ENCODE measurements at regions not wholly inside any gene's neighbourhood (a gene's known extent, or its start where the extent isn't known, plus 50 kb on each side); places are given as distances from the start of the nearest gene placed in this dataset.

DNA sequence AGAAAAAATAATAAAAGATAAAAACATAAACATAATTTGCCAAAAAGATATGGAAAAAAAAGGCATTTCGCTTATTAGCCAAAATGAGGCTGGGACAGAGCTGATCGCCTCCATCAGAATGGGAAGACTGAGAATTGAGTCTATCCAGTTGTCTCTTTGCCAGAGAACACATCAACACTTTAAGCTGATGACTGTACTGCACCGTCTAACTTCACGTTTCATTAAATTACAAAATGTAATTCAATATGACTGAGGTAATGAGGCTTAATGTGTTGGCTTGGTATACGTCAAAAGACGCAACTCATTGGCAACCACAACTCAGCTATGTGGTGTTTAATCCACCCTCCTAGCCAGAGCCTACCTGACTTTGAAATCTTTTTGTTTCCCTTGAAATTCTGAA is 462.7 kb upstream of the CD180 start:
- Histone ChIP-seq H3K36me3 (replicated peaks in 1 of 2; ENCODE audit: control extremely low read depth in 1 of 2, control insufficient read depth in 1 of 2, extremely low read depth in 1 of 2, insufficient read depth in 2 of 2, low read length in 1 of 2) (no peaks in the 10 kb centered on the region), H3K4me1 (ENCODE audit: control insufficient read depth in 2 of 2, insufficient read depth in 2 of 2, low read length in 2 of 2) (no peaks in the 10 kb centered on the region), H2AFZ (ENCODE audit: insufficient read depth, low read depth, low read length, poor library complexity, severe bottlenecking) (no peak overlapping the region), H4K20me1 (ENCODE audit: control insufficient read depth, insufficient read depth, low read length, poor library complexity, severe bottlenecking) (no peaks in the 10 kb centered on the region), H3K27ac (ENCODE audit: low read length in 2 of 2) (no peak overlapping the region), H3K27me3 (replicated peaks in 1 of 4; ENCODE audit: control extremely low read depth in 1 of 4, control insufficient read depth in 3 of 4, insufficient read depth in 4 of 4, low read length in 3 of 4) (no peaks in the 10 kb centered on the region), H3K9me3 (ENCODE audit: control extremely low read depth in 1 of 3, control insufficient read depth in 2 of 3, insufficient read depth in 1 of 3, low read length in 2 of 3) (no peaks in the 10 kb centered on the region), H3K79me2 (ENCODE audit: control insufficient read depth, insufficient read depth, low read length) (no peaks in the 10 kb centered on the region), H3K4me2 (replicated peaks; ENCODE audit: low read depth, low read length, poor library complexity, severe bottlenecking) (no peak overlapping the region), H3K4me3 (ENCODE audit: control extremely low read depth in 1 of 5, extremely low read depth in 1 of 5, insufficient read depth in 1 of 5, low read depth in 2 of 5, low read length in 4 of 5) (no peak overlapping the region), H3K9ac (ENCODE audit: low read length) (no peak overlapping the region)
- Mint-ChIP-seq H3K27me3 (no peaks in the 10 kb centered on the region), H3K27ac (no peak overlapping the region), H3K4me1 (no peaks in the 10 kb centered on the region), H3K9me3 (ENCODE audit: insufficient read depth) (peaks cover 5% of the 10 kb centered on the region), H3K4me3 (no peak overlapping the region)
- WGBS (ENCODE audit: insufficient coverage): 100% methylated on average over 1 of the region's 6 CpGs
- ATAC-seq (ENCODE audit: low read depth) (no peak), DNase-seq (no peak)
- intact Hi-C loops (cut with micrococcal nuclease): no loop called here
- TF ChIP-seq, protein P1, sequence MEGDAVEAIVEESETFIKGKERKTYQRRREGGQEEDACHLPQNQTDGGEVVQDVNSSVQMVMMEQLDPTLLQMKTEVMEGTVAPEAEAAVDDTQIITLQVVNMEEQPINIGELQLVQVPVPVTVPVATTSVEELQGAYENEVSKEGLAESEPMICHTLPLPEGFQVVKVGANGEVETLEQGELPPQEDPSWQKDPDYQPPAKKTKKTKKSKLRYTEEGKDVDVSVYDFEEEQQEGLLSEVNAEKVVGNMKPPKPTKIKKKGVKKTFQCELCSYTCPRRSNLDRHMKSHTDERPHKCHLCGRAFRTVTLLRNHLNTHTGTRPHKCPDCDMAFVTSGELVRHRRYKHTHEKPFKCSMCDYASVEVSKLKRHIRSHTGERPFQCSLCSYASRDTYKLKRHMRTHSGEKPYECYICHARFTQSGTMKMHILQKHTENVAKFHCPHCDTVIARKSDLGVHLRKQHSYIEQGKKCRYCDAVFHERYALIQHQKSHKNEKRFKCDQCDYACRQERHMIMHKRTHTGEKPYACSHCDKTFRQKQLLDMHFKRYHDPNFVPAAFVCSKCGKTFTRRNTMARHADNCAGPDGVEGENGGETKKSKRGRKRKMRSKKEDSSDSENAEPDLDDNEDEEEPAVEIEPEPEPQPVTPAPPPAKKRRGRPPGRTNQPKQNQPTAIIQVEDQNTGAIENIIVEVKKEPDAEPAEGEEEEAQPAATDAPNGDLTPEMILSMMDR (IDR thresholded peaks at IDR 0.05): no peak
- TF ChIP-seq EZH2 (IDR thresholded peaks at IDR 0.05; ENCODE audit: borderline replicate concordance, insufficient read depth, low read depth, low read length, poor library complexity, severe bottlenecking): no peak
- ChIA-PET CTCF (interaction anchor here (0.5 kb wide), 1 partner anchor 41 kb away, joined by 3 read pairs; no protein-coding TSS in a partner anchor), POLR2A (no interaction called here)

DNA sequence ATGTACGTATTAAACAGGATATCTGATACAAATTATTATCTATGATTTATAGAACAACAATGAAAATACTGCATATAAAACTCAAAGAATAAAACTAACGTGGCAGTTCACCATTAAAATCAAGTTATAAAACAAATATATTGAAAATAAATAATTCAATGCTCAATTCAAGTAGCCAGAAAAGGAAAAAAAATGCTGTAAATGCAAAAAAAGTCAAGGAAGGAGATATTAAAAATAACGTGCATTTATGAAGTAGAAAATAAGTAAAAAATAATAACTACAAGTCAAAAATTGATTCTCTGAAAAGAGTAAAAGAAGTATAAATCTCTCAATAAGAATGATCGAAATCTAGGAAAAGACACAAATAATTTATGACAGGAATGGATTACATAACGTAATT is 460.5 kb upstream of the CD180 start:
- ChIA-PET CTCF (no interaction called here), POLR2A (no interaction called here)
- no peaks in the 10 kb centered on the region for H3K27me3 ChIP-seq (replicated peaks in 1 of 4; ENCODE audit: control extremely low read depth in 1 of 4, control insufficient read depth in 3 of 4, insufficient read depth in 4 of 4, low read length in 3 of 4)
- no peaks in the 10 kb centered on the region for H3K79me2 ChIP-seq (ENCODE audit: control insufficient read depth, insufficient read depth, low read length)
- no peak overlapping the region for H3K4me2 ChIP-seq (replicated peaks; ENCODE audit: low read depth, low read length, poor library complexity, severe bottlenecking)
- no peaks in the 10 kb centered on the region for H3K9me3 ChIP-seq (ENCODE audit: control extremely low read depth in 1 of 3, control insufficient read depth in 2 of 3, insufficient read depth in 1 of 3, low read length in 2 of 3)
- no peak overlapping the region for H3K27ac Mint-ChIP-seq
- H3K4me1 Mint-ChIP-seq: no peaks in the 10 kb centered on the region
- no peaks in the 10 kb centered on the region for H3K36me3 ChIP-seq (replicated peaks in 1 of 2; ENCODE audit: control extremely low read depth in 1 of 2, control insufficient read depth in 1 of 2, extremely low read depth in 1 of 2, insufficient read depth in 2 of 2, low read length in 1 of 2)
- no peak for ATAC-seq (ENCODE audit: low read depth)
- no peaks in the 10 kb centered on the region for H4K20me1 ChIP-seq (ENCODE audit: control insufficient read depth, insufficient read depth, low read length, poor library complexity, severe bottlenecking)
- TF ChIP-seq, protein P1 (IDR thresholded peaks at IDR 0.05): no peak
- TF ChIP-seq EZH2 (IDR thresholded peaks at IDR 0.05; ENCODE audit: borderline replicate concordance, insufficient read depth, low read depth, low read length, poor library complexity, severe bottlenecking): no peak
- H3K4me1 ChIP-seq (ENCODE audit: control insufficient read depth in 2 of 2, insufficient read depth in 2 of 2, low read length in 2 of 2): no peaks in the 10 kb centered on the region
- H3K9me3 Mint-ChIP-seq (ENCODE audit: insufficient read depth): no peaks in the 10 kb centered on the region
- no peak overlapping the region for H3K9ac ChIP-seq (ENCODE audit: low read length)
- H2AFZ ChIP-seq (ENCODE audit: insufficient read depth, low read depth, low read length, poor library complexity, severe bottlenecking): no peak overlapping the region
- H3K27me3 Mint-ChIP-seq: no peaks in the 10 kb centered on the region
- DNase-seq: no peak
- no peak overlapping the region for H3K27ac ChIP-seq (ENCODE audit: low read length in 2 of 2)
- no peak overlapping the region for H3K4me3 ChIP-seq (ENCODE audit: control extremely low read depth in 1 of 5, extremely low read depth in 1 of 5, insufficient read depth in 1 of 5, low read depth in 2 of 5, low read length in 4 of 5)
- intact Hi-C loops (cut with micrococcal nuclease): no loop called here
- WGBS (ENCODE audit: insufficient coverage): no CpG with 5 or more reads among the region's 5 CpGs
- no peak overlapping the region for H3K4me3 Mint-ChIP-seq

Data from B cell (primary cell).